Liver (tissue), 8 donors: ENCODE measurements at regions not wholly inside any gene's neighbourhood (a gene's known extent, or its start where the extent isn't known, plus 50 kb on each side); places are given as distances from the start of the nearest gene placed in this dataset.

Source experiments
- DNase-seq: peaks from one replicate; pipeline ENCODE4 v3.0.0-alpha.2; 2017; ENCODE audit warnings: low spot score
- H3K27ac ChIP-seq, 2 donors: one replicate each; pipeline ENCODE4 v1.7.0; 2013; ENCODE audit warnings: inconsistent platforms in 2 of 2, low read length in 2 of 2, control low read depth in 1 of 2, low read depth in 1 of 2, mild to moderate bottlenecking in 1 of 2
- H3K27me3 ChIP-seq, 4 donors: one replicate each; pipeline versions ENCODE4 v1.6.1 to v1.7.0; 2013; ENCODE audit warnings: low read length in 3 of 4, inconsistent platforms in 1 of 4, mild to moderate bottlenecking in 1 of 4, moderate library complexity in 1 of 4; ENCODE audit not compliant: control insufficient read depth in 4 of 4, insufficient read depth in 4 of 4
- H3K36me3 ChIP-seq, 4 donors: one replicate each; pipeline versions ENCODE4 v1.6.1 to v1.7.0; 2013; ENCODE audit warnings: low read length in 3 of 4, mild to moderate bottlenecking in 3 of 4, low read depth in 1 of 4, moderate library complexity in 1 of 4; ENCODE audit not compliant: control insufficient read depth in 4 of 4, insufficient read depth in 3 of 4
- H3K4me1 ChIP-seq, 4 donors: one replicate each; pipeline versions ENCODE4 v1.6.1 to v1.7.0; 2013; ENCODE audit warnings: low read length in 3 of 4, mild to moderate bottlenecking in 3 of 4, moderate library complexity in 1 of 4; ENCODE audit not compliant: control insufficient read depth in 4 of 4, insufficient read depth in 4 of 4
- H3K4me3 ChIP-seq, 3 donors: one replicate each; pipeline versions ENCODE4 v1.6.1 to v1.7.0; 2013; ENCODE audit warnings: low read length in 3 of 3, control low read depth in 1 of 3, low read depth in 1 of 3, mild to moderate bottlenecking in 1 of 3
- H3K9ac ChIP-seq, 2 donors: one replicate each; pipeline ENCODE4 v1.7.0; 2013; ENCODE audit warnings: low read length in 2 of 2, mild to moderate bottlenecking in 2 of 2, moderate library complexity in 2 of 2, control low read depth in 1 of 2, low read depth in 1 of 2
- H3K9me3 ChIP-seq, 4 donors: one replicate each; pipeline versions ENCODE4 v1.6.1 to v1.7.0; 2013; ENCODE audit warnings: low read length in 3 of 4; ENCODE audit not compliant: control insufficient read depth in 4 of 4
- ATF3 ChIP-seq: IDR thresholded peaks from 2 replicates; pipeline ENCODE4 v1.6.1; 2016; ENCODE audit warnings: antibody characterized with exemption
- CTCF ChIP-seq: fragments of 150-350 bp; IDR thresholded peaks from 2 replicates; pipeline ENCODE4 v1.5.1; 2017; ENCODE audit warnings: improper control_type of control experiment, low read depth, low read length; ENCODE audit not compliant: missing input control
- EGR1 ChIP-seq, 2 donors: IDR thresholded peaks; 2 replicates each; pipeline ENCODE4 v1.6.1; 2016 to 2018; ENCODE audit warnings: antibody characterized with exemption in 2 of 2, low read depth in 2 of 2
- FOXA1 ChIP-seq: IDR thresholded peaks from 2 replicates; pipeline ENCODE4 v1.6.1; 2016; ENCODE audit warnings: antibody characterized with exemption
- FOXA2 ChIP-seq: IDR thresholded peaks from 2 replicates; pipeline ENCODE4 v1.6.1; 2016; ENCODE audit warnings: antibody characterized with exemption
- GABPA ChIP-seq, 2 donors: IDR thresholded peaks in 1 of 2; conservative IDR thresholded peaks in 1 of 2; 2 replicates each; pipeline ENCODE4 v1.6.1; 2016; ENCODE audit warnings: antibody characterized with exemption in 2 of 2, mild to moderate bottlenecking in 1 of 2, moderate library complexity in 1 of 2
- HNF4A ChIP-seq, 2 donors: conservative IDR thresholded peaks; 2 replicates each; pipeline ENCODE4 v1.6.1; 2016; ENCODE audit warnings: antibody characterized with exemption in 2 of 2, mild to moderate bottlenecking in 2 of 2
- HNF4G ChIP-seq: IDR thresholded peaks from 2 replicates; pipeline ENCODE4 v1.6.1; 2016; ENCODE audit warnings: antibody characterized with exemption
- JUND ChIP-seq, 2 donors: IDR thresholded peaks; 2 replicates each; pipeline ENCODE4 v1.6.1; 2016; ENCODE audit warnings: antibody characterized with exemption in 2 of 2
- MAX ChIP-seq: IDR thresholded peaks from 2 replicates; pipeline ENCODE4 v1.6.1; 2016; ENCODE audit warnings: antibody characterized with exemption
- NR2F2 ChIP-seq: IDR thresholded peaks from 2 replicates; pipeline ENCODE4 v1.6.1; 2016; ENCODE audit warnings: antibody characterized with exemption
- RAD21 ChIP-seq, 2 donors: IDR thresholded peaks; 2 replicates each; pipeline ENCODE4 v1.6.1; 2016; ENCODE audit warnings: antibody characterized with exemption in 2 of 2, mild to moderate bottlenecking in 2 of 2
- REST ChIP-seq: IDR thresholded peaks from 2 replicates; pipeline ENCODE4 v1.6.1; 2016; ENCODE audit warnings: antibody characterized with exemption, mild to moderate bottlenecking
- RXRA ChIP-seq, 2 donors: IDR thresholded peaks; 2 replicates each; pipeline ENCODE4 v1.6.1; 2017 to 2018; ENCODE audit warnings: antibody characterized with exemption in 2 of 2, mild to moderate bottlenecking in 1 of 2
- SP1 ChIP-seq: IDR thresholded peaks from 2 replicates; pipeline ENCODE4 v1.6.1; 2018; ENCODE audit warnings: antibody characterized with exemption, mild to moderate bottlenecking
- TAF1 ChIP-seq: conservative IDR thresholded peaks from 2 replicates; pipeline ENCODE4 v1.6.1; 2016; ENCODE audit warnings: antibody characterized with exemption, mild to moderate bottlenecking
- YY1 ChIP-seq: IDR thresholded peaks from 2 replicates; pipeline ENCODE4 v1.6.1; 2016; ENCODE audit warnings: antibody characterized with exemption, mild to moderate bottlenecking
- ZBTB33 ChIP-seq: IDR thresholded peaks from 2 replicates; pipeline ENCODE4 v1.6.1; 2016; ENCODE audit warnings: antibody characterized with exemption
- WGBS: extraction: QIAGEN DNeasy Blood & Tissue Kit; methylation state at CpG from one replicate; pipeline ENCODE4 v1.1.7; 2013; 5-methylcytosine and 5-hydroxymethylcytosine counted together
- donor health status: healthy.
- donor health status: healthy.
- donor health status: healthy.
- donor health status: healthy.
- donor health status: healthy.

GRCh38 chr4:134961963-134962362, 760.4 kb upstream of the PABPC4L start:
- TF ChIP-seq REST (no peak), TAF1 (no peak), GABPA (IDR thresholded peaks at IDR 0.05 in 1 of 2, conservative IDR thresholded peaks at IDR 0.05 in 1 of 2) (no peak), EGR1 (IDR thresholded peaks at IDR 0.05; ENCODE audit: low read depth in 2 of 2) (no peak), HNF4A (conservative IDR thresholded peaks at IDR 0.05) (no peak), NR2F2 (no peak), ZBTB33 (no peak), RXRA (IDR thresholded peaks at IDR 0.05) (no peak), ATF3 (no peak)
- Histone ChIP-seq H3K4me1 (no peaks in the 10 kb centered on the region), H3K27ac (no peak overlapping the region), H3K27me3 (no peaks in the 10 kb centered on the region), H3K4me3 (no peak overlapping the region), H3K9ac (no peak overlapping the region), H3K36me3 (no peaks in the 10 kb centered on the region), H3K9me3 (no peaks in the 10 kb centered on the region)
- DNase-seq: no peak
- 60% methylated on average over 3 of the region's 3 CpGs for WGBS

GRCh38 chr4:134958862-134959261, 757.3 kb upstream of the PABPC4L start:
- no peak for DNase-seq
- Histone ChIP-seq H3K4me3 (no peak overlapping the region), H3K9ac (no peak overlapping the region), H3K36me3 (no peaks in the 10 kb centered on the region), H3K27ac (no peak overlapping the region), H3K9me3 (no peaks in the 10 kb centered on the region), H3K27me3 (no peaks in the 10 kb centered on the region), H3K4me1 (no peaks in the 10 kb centered on the region)
- TF ChIP-seq HNF4A (conservative IDR thresholded peaks at IDR 0.05): no peak
- no peak for TF ChIP-seq REST
- no peak for TF ChIP-seq FOXA1
- TF ChIP-seq RAD21 (IDR thresholded peaks at IDR 0.05): no peak
- no peak for TF ChIP-seq GABPA (IDR thresholded peaks at IDR 0.05 in 1 of 2, conservative IDR thresholded peaks at IDR 0.05 in 1 of 2)
- TF ChIP-seq YY1: no peak
- TF ChIP-seq NR2F2: no peak
- no peak for TF ChIP-seq FOXA2
- TF ChIP-seq ATF3: no peak
- TF ChIP-seq EGR1 (IDR thresholded peaks at IDR 0.05; ENCODE audit: low read depth in 2 of 2): no peak
- no peak for TF ChIP-seq SP1
- TF ChIP-seq TAF1: no peak
- no peak for TF ChIP-seq RXRA (IDR thresholded peaks at IDR 0.05)
- no peak for TF ChIP-seq CTCF
- no peak for TF ChIP-seq HNF4G
- TF ChIP-seq JUND (IDR thresholded peaks at IDR 0.05): no peak
- no peak for TF ChIP-seq ZBTB33
- TF ChIP-seq MAX: no peak
- 88% methylated on average over 1 of the region's 1 CpG for whole genome bisulfite sequencing
